NCI-H1048 (cell line): ENCODE measurements at regions not wholly inside any gene's neighbourhood (a gene's known extent, or its start where the extent isn't known, plus 50 kb on each side); places are given as distances from the start of the nearest gene placed in this dataset.

Experiments
- DNase-seq: peaks from one replicate; lab custom pipeline; 2025; lab: John Stamatoyannopoulos, UW

DNA sequence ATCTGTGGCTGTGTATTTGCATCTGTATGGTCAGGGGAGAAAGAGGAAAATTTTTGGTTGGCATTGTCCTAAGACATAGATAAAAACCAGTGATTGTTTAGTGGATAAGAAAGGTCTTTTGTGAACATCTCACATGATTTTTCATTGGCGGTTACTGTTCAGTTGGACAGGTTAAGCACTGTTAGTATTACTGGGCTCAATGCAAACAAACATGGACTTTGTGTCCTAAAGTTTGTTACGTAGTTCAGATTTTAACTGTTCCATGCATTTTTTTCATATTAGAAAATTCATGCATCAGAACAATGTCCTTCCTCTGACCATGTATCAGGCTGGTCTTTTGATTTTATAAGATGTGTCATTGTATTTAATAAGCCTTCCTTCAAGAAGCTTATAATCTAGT is 368.0 kb downstream of the MEIS1 start:
- no peak for DNase-seq

GRCh38 chr2:66803726-66804125 is 368.8 kb downstream of the MEIS1 start:
- no peak for DNase-seq

GRCh38 chr2:66805016-66805865 is 370.3 kb downstream of the MEIS1 start:
- no peak for DNase-seq

DNA sequence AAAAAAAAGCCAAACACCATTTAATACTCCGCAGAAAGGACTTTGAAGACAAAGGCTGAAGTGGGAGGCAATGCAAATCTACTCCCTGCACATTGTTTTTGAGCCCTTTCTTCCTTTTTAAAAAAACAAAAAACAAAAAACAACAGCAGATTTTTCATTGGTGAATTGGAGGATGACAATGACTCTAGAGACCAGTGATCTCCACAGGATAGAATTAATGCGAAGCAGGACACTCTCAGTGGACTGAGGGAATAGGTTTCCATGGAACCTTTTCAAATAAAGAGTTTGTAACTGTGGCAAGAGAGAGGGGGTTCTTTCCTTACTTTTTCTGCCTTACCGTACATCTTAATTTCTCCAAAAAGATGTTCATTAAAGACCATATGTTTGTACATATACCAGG is 371.0 kb downstream of the MEIS1 start:
- no peak for DNase-seq

GRCh38 chr2:66813525-66813924 is 378.6 kb downstream of the MEIS1 start:
- DNase-seq, result no peak

DNA sequence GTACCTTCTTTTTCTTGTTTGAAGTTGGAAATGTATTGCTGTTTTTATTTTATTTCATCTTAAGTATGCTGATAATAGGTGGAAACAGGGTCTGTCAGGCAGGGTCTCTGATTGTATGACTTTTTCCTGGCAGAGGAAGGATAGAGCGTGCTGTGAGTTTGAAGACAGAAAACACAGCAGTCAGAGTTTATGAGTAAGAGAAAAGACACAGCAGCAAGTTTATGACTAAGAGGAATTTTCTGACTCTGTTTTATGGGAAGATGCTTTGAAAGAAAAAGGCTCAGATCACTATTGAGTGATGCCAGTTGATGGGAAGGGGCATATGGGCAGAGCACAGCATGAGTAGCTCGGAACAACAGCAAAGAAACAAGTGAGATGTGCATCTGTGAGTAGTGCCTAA is 379.1 kb downstream of the MEIS1 start:
- DNase-seq, result no peak

- no peak for DNase-seq
Measured at GRCh38 chr2:66814916-66815315, 380.0 kb downstream of the MEIS1 start.

GRCh38 chr2:66815886-66816285 is 381.0 kb downstream of the MEIS1 start:
- DNase-seq, result no peak

GRCh38 chr2:66821168-66821567 is 386.2 kb downstream of the MEIS1 start:
- no peak for DNase-seq

GRCh38 chr2:66822186-66822585 is 387.3 kb downstream of the MEIS1 start:
- DNase-seq, result no peak

GRCh38 chr2:66824926-66825325 is 390.0 kb downstream of the MEIS1 start:
- DNase-seq, result no peak

GRCh38 chr2:66827851-66828250 is 392.9 kb downstream of the MEIS1 start:
- no peak for DNase-seq

DNA sequence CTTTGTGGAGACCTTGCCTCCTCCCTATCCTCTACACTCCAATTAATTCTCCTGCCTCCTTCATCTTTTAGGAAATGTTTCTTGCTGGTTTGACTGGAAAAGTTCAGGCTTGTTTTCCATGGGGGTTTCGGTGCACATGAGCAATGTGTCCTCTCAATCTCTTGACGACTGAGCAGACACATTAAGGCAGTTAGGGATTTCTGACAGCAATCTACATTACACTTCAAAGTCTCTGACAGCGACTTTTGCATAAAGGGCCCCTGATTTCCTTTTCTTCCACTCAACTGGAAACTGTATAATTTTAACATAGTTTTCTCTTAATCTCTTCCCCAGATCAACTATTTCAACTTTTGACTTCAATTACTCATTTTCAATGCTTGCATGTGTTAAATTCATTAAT is 394.0 kb downstream of the MEIS1 start:
- DNase-seq, result no peak

GRCh38 chr2:66830881-66831280 is 396.0 kb downstream of the MEIS1 start:
- no peak for DNase-seq

- no peak for DNase-seq
Measured at GRCh38 chr2:66832646-66833435, 397.9 kb downstream of the MEIS1 start.

GRCh38 chr2:66834859-66835258 is 399.9 kb downstream of the MEIS1 start:
- DNase-seq, result no peak

- DNase-seq, result no peak
Measured at GRCh38 chr2:66836851-66837250, 401.9 kb downstream of the MEIS1 start.

DNA sequence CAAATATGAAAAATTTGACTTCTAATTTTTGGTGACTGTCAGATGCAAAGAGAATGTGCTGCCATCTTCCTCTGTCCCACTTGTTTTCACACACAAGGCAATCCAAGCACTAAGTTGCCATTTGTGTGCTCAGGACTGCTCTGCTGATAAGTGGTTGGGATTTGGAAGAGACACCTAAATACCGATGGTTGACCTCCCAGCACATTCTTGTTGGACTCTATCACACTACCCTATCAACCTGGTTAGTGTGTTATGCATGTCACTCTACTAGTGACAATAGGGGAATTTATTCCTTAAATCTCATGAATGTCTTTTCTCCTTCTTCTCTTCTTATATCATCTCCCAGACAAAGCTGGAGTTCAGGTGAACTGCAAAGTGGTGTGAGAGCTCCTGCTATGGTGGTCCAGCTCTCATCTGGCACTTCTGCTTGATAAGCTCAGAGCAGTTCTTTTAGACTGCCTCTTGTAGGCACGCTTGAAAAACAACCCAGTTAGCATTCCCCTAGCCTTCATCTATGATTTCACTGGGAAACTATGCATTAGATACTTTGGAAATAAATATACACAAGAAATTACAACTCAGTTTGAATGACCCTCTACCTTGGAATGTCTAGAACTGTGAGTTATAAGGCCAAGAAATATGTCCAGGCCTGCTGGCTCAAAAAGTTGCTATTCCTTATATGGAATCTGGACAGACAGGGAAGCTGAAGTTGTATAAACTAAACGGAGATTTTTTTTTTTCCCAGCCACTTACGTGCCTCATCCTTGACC is 404.8 kb downstream of the MEIS1 start:
- no peak for DNase-seq

DNA sequence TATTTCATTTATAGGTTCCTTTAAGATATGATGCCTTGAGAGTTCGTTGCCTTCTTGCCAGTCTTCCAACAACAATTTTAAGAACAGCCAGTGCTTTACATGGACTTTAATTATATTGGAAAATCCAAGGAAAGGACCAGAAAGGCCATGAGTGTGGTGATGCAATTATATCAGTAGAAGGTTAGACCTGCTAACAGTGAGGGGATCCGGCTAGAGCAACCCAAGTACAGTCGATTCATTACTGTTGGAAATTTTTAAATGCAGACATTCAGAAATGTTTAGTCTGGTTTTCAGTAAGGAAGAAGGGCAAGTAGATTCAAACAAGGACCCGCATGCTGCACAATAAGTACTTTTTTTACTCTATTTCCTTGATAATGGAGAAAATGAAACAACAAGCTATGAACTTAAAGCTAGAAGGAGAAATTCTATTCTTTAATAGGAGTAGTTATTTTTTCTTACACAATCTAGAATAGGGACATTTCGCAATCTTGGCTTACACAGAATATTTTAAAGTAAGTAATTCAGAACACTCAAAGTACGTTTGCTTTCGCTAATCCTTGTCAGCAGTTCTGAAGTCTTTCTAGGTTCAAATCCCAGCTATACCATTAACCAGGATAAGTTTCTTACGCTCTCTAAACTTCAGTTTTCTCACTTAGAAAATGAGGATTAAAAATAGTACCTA is 405.5 kb downstream of the MEIS1 start:
- DNase-seq, result no peak

- DNase-seq, result no peak
Measured at GRCh38 chr2:66843847-66844246, 408.9 kb downstream of the MEIS1 start.

- no peak for DNase-seq
Measured at GRCh38 chr2:66845307-66845706, 410.4 kb downstream of the MEIS1 start.

DNA sequence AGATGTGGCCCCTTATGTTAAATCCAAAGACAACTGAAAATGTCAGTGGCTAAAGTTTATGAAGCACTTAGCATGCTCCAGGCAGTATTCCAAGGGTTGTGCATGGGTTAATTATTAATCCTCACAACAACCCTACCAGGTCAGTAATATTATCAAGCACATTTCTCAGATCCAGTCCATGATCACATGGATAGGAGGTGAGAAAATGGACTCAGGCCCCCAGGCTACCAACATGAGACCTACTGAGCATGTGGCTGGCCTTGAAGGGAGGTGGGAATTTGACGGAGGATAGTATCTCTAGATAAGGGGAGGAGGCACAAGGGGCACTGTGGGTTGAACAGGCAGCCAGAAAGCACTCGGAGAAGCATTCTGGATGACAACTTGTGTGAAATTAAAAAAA is 412.0 kb downstream of the MEIS1 start:
- DNase-seq, result no peak
